ENCODE measurements at regions not wholly inside any gene's neighbourhood (a gene's known extent, or its start where the extent isn't known, plus 50 kb on each side); places are given as distances from the start of the nearest gene placed in this dataset.

- peak; percentile 86 for FAIRE-seq
- ChIA-PET CTCF (interaction anchor here (0.6 to 3.3 kb wide), 5 partner anchors 8 to 405 kb away, joined by 3 to 12 read pairs (median 5); no protein-coding TSS in a partner anchor), RAD21 (ENCODE audit: unreplicated experiment) (interaction anchor here (0.7 kb wide), 1 partner anchor 95 kb away, joined by 3 read pairs; no protein-coding TSS in a partner anchor), SMC1A (ENCODE audit: uncharacterized antibody, unreplicated experiment) (no interaction called here), POLR2A (no interaction called here)
- TF ChIP-seq RAD21 (IDR thresholded peaks at IDR 0.05; ENCODE audit: insufficient read depth, low read depth, low read length): peak; percentile 37
- peak; percentile 61 for TF ChIP-seq SMC3 (IDR thresholded peaks at IDR 0.05; ENCODE audit: borderline replicate concordance, low read length)
- TF ChIP-seq CTCF (IDR thresholded peaks at IDR 0.05 in 2 of 3, conservative IDR thresholded peaks at IDR 0.05 in 1 of 3; ENCODE audit: control insufficient read depth in 2 of 3, extremely low read depth in 1 of 3, insufficient read depth in 1 of 3, low read depth in 3 of 3, low read length in 3 of 3): peak; percentile 66 to 91 (median 90)
- no peak for TF ChIP-seq NFYB (IDR thresholded peaks at IDR 0.05; ENCODE audit: insufficient read depth, low read depth, low read length)
- TF ChIP-seq NFXL1 (IDR thresholded peaks at IDR 0.05; ENCODE audit: borderline replicate concordance): no peak
- Histone ChIP-seq H3K4me1 (ENCODE audit: control insufficient read depth, insufficient read depth, low read length) (no peaks in the 10 kb centered on the region), H4K20me1 (ENCODE audit: control insufficient read depth, insufficient read depth) (no peaks in the 10 kb centered on the region), H3K36me3 (ENCODE audit: control insufficient read depth in 2 of 2, insufficient read depth in 2 of 2, low read length in 1 of 2) (no peaks in the 10 kb centered on the region), H3K9ac (ENCODE audit: control insufficient read depth, insufficient read depth, low read length) (no peak overlapping the region), H3K4me2 (ENCODE audit: control insufficient read depth, insufficient read depth) (no peak overlapping the region), H3K27me3 (replicated peaks in 1 of 2; ENCODE audit: control insufficient read depth in 2 of 2, insufficient read depth in 2 of 2, low read length in 1 of 2) (no peaks in the 10 kb centered on the region), H3K9me3 (replicated peaks; ENCODE audit: control insufficient read depth, insufficient read depth, low read length) (no peaks in the 10 kb centered on the region), H2AFZ (ENCODE audit: control insufficient read depth, low read depth, low read length) (no peak overlapping the region), H3K79me2 (ENCODE audit: control insufficient read depth, insufficient read depth, low read length) (no peaks in the 10 kb centered on the region), H3K27ac (ENCODE audit: control insufficient read depth, insufficient read depth) (no peak overlapping the region), H3K4me3 (no peak overlapping the region)
- in situ Hi-C loops (cut with MboI): no loop called here
- no TSS peak for BruUV-seq (replicated peaks)
- intact Hi-C loops (cut with micrococcal nuclease; ENCODE audit: unreplicated experiment): loop anchor here (1.0 kb wide), 1 partner anchor 75 kb away; no protein-coding TSS in a partner anchor
- under 1% methylated on average over 10 of the region's 11 CpGs for WGBS (ENCODE audit: insufficient coverage, insufficient replicate concordance, low lambda C conversion rate, missing lambda C conversion rate)
- no peak for DNase-seq (ENCODE audit: low read depth, low spot score)
- peak; percentile 95 for ATAC-seq
Measured at GRCh38 chr16:87203060-87203656, 114.0 kb downstream of the C16orf95 start.
